ENCODE measurements at regions not wholly inside any gene's neighbourhood (a gene's known extent, or its start where the extent isn't known, plus 50 kb on each side); places are given as distances from the start of the nearest gene placed in this dataset.

DNA sequence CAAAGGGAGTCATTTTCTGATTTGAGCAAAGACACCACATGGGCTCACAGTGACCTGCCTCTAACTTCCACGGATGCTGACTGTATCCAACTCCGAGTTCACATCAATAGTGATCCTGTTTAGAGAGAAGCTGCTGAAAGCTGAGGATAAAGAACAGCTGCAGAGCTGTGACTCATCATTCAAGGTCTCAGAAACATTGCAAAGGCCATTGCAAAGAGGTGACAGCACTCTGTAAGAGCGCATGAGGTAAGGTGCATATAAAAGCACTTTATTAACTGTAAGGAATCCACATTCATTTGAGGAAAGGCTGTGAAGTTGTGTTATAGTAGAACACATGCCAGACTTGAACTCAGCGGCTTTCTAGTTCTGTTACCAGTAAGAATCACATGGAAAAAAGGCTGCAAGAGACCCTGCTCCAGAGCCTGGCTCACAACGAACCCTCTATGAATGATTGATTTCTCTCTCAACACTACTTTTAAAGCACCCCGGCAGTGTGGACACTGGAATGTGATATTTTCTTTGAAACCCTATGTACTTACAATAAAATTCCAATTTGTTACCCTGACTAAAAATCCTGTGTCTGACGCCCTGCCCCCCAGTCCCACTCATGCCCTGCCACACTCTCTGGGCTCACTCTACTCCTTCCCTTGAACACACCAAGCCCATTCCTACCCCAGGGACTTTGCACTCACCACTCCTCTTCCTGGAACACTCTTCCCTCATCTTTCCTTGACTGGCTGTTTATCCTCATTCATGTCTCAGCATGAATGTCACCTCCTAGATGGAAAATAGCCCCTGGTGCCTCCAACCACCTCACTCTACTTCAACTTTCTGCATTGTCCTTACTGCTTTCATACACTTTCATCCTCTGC is 111.2 kb downstream of the LSM3 start (continued):
- TF ChIP-seq SMC3 (IDR thresholded peaks at IDR 0.05; ENCODE audit: low read depth, low read length), result no peak

- in situ Hi-C loops (cut with MboI; ENCODE audit: low sequenced_read_pairs) (no loop called here), dilution Hi-C loops (cut with HindIII; ENCODE audit: low sequenced_read_pairs, unreplicated experiment) (no loop called here), intact Hi-C loops (cut with micrococcal nuclease) (no loop called here)
- Histone ChIP-seq H3K9me1 (ENCODE audit: insufficient read depth, low read length) (0 out of 2 replicates have a peak, but pooled peaks cover 2% of the 10 kb centered on the region), H4K20me1 (ENCODE audit: insufficient read depth, low read length) (no peaks in the 10 kb centered on the region), H3K27me3 (ENCODE audit: control insufficient read depth, insufficient read depth, low read length) (peaks cover 3% of the 10 kb centered on the region), H4K8ac (ENCODE audit: low read depth in 2 of 2, low read length in 2 of 2) (no peak overlapping the region), H2AK9ac (replicated peaks; ENCODE audit: low read depth, low read length, poor library complexity) (no peak overlapping the region), H3K14ac (replicated peaks; ENCODE audit: low read depth, low read length) (0 out of 2 replicates have a peak overlapping the region, but pooled peaks have one; percentile 23), H2AK5ac (ENCODE audit: low read depth, low read length) (no peak overlapping the region), H3K4ac (ENCODE audit: low read depth, low read length) (no peak overlapping the region), H3K4me3 (ENCODE audit: insufficient read depth, low read depth, low read length) (no peak overlapping the region), H3K18ac (ENCODE audit: low read depth, low read length) (no peak overlapping the region; the same call in 1 of the 2 replicates), H3K9ac (ENCODE audit: low read depth, low read length) (no peak overlapping the region), H3K4me1 (ENCODE audit: control insufficient read depth, insufficient read depth, low read length) (peaks cover 8% of the 10 kb centered on the region; the same call in 1 of the 2 replicates), H3K36me3 (ENCODE audit: control insufficient read depth, insufficient read depth, low read length) (no peaks in the 10 kb centered on the region), H3K9me3 (ENCODE audit: control insufficient read depth, insufficient read depth, low read length) (no peaks in the 10 kb centered on the region), H3K79me1 (ENCODE audit: low read depth in 1 of 2, low read length in 2 of 2) (no peaks in the 10 kb centered on the region), H4K5ac (ENCODE audit: low read depth, low read length) (no peak overlapping the region), H4K91ac (ENCODE audit: insufficient read depth, low read depth, low read length) (no peak overlapping the region), H3K27ac (ENCODE audit: insufficient read depth, low read length) (no peak overlapping the region), H2BK5ac (ENCODE audit: low read depth, low read length, poor library complexity, severe bottlenecking) (no peak overlapping the region), H3K23ac (ENCODE audit: low read depth, low read length) (no peak overlapping the region), H3K56ac (ENCODE audit: extremely low read depth, insufficient read depth, low read length) (no peak overlapping the region), H2AFZ (replicated peaks; ENCODE audit: low read length, poor library complexity) (no peak overlapping the region), H2BK15ac (ENCODE audit: low read depth, low read length) (no peak overlapping the region), H2BK120ac (ENCODE audit: low read depth, low read length) (no peak overlapping the region), H3K4me2 (ENCODE audit: low read depth, low read length) (no peak overlapping the region), H2BK20ac (ENCODE audit: low read depth, low read length) (no peak overlapping the region)
- ChIA-PET CTCF (no interaction called here), POLR2A (ENCODE audit: unreplicated experiment) (no interaction called here)
- 56% methylated on average over 3 of the region's 9 CpGs; no CpG with 5 or more reads in 1 of the 2 experiments for WGBS, 2 experiments (ENCODE audit: extremely low coverage in 2 of 2, insufficient read length in 1 of 2)
- DNase-seq (no peak), ATAC-seq (ENCODE audit: low read depth) (no peak)
- no peak for TF ChIP-seq RCOR1 (IDR thresholded peaks at IDR 0.05; ENCODE audit: insufficient replicate concordance, low read length)
- no TSS peak for BruUV-seq (replicated peaks)
Measured at GRCh38 chr3:14290631-14291385, 111.6 kb upstream of the SLC6A6 start.
